ENCODE measurements at regions not wholly inside any gene's neighbourhood (a gene's known extent, or its start where the extent isn't known, plus 50 kb on each side); places are given as distances from the start of the nearest gene placed in this dataset.

DNA sequence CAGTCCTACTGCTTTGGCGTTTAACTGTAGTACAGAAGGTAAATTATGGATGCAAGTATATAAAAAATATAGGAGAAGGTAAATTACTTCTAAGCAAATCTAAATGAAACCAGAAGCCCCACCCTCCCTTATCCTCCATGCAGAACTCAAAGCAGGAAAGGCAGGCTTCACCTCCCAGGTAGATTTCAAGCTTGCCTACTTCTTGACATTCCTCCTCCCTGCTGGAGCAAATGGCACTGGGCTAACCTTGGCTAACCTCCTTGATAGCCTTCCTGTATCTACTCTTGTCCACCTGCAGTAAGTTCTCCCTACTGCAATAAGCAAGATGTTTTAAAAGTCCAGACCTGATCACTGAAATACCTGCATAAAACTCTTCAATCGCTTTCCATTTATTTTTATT is 396.0 kb downstream of the IRS2 start:
- ChIA-PET POLR2A (no interaction called here), CTCF (no interaction called here)
- Histone ChIP-seq H3K4me1 (ENCODE audit: control insufficient read depth, insufficient read depth, low read length) (no peaks in the 10 kb centered on the region), H3K4me3 (ENCODE audit: low read depth, low read length) (no peak overlapping the region), H3K36me3 (ENCODE audit: control insufficient read depth in 2 of 2, insufficient read depth in 1 of 2, low read length in 2 of 2) (no peaks in the 10 kb centered on the region), H3K9me3 (ENCODE audit: control insufficient read depth, insufficient read depth, low read depth, low read length) (no peaks in the 10 kb centered on the region), H3K27ac (ENCODE audit: extremely low read depth, low read depth, low read length) (no peak overlapping the region)
- TF ChIP-seq, protein P1, sequence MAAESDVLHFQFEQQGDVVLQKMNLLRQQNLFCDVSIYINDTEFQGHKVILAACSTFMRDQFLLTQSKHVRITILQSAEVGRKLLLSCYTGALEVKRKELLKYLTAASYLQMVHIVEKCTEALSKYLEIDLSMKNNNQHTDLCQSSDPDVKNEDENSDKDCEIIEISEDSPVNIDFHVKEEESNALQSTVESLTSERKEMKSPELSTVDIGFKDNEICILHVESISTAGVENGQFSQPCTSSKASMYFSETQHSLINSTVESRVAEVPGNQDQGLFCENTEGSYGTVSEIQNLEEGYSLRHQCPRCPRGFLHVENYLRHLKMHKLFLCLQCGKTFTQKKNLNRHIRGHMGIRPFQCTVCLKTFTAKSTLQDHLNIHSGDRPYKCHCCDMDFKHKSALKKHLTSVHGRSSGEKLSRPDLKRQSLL (tag by site-specific recombination; IDR thresholded peaks at IDR 0.05): no peak
- TF ChIP-seq, protein P2, sequence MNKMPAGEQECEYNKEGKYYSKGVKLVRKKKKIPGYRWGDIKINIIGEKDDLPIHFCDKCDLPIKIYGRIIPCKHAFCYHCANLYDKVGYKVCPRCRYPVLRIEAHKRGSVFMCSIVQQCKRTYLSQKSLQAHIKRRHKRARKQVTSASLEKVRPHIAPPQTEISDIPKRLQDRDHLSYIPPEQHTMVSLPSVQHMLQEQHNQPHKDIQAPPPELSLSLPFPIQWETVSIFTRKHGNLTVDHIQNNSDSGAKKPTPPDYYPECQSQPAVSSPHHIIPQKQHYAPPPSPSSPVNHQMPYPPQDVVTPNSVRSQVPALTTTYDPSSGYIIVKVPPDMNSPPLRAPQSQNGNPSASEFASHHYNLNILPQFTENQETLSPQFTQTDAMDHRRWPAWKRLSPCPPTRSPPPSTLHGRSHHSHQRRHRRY (tag by site-specific recombination; IDR thresholded peaks at IDR 0.05): no peak
- TF ChIP-seq HOXC10 (CRISPR knock-in tag; IDR thresholded peaks at IDR 0.05): no peak
- no peak for TF ChIP-seq TCF7L2 (IDR thresholded peaks at IDR 0.05; ENCODE audit: borderline replicate concordance, low read depth, low read length)
- TF ChIP-seq WT1 (tag by site-specific recombination; IDR thresholded peaks at IDR 0.05): no peak
- no peak for TF ChIP-seq ZBTB44 (tag by site-specific recombination; IDR thresholded peaks at IDR 0.05)
- no peak for TF ChIP-seq SCRT2 (tag by site-specific recombination; IDR thresholded peaks at IDR 0.05)
- no peak for TF ChIP-seq ZNF416 (tag by site-specific recombination; IDR thresholded peaks at IDR 0.05)
- no peak for TF ChIP-seq ZNF529 (tag by site-specific recombination; IDR thresholded peaks at IDR 0.05; ENCODE audit: insufficient replicate concordance)
- no peak for TF ChIP-seq BCL11A (tag by site-specific recombination; IDR thresholded peaks at IDR 0.05; ENCODE audit: low read depth)
- no peak for TF ChIP-seq ZNF302 (tag by site-specific recombination; IDR thresholded peaks at IDR 0.05; ENCODE audit: low read depth)
- TF ChIP-seq ZNF677 (tag by site-specific recombination; IDR thresholded peaks at IDR 0.05): no peak
- TF ChIP-seq, protein P3, sequence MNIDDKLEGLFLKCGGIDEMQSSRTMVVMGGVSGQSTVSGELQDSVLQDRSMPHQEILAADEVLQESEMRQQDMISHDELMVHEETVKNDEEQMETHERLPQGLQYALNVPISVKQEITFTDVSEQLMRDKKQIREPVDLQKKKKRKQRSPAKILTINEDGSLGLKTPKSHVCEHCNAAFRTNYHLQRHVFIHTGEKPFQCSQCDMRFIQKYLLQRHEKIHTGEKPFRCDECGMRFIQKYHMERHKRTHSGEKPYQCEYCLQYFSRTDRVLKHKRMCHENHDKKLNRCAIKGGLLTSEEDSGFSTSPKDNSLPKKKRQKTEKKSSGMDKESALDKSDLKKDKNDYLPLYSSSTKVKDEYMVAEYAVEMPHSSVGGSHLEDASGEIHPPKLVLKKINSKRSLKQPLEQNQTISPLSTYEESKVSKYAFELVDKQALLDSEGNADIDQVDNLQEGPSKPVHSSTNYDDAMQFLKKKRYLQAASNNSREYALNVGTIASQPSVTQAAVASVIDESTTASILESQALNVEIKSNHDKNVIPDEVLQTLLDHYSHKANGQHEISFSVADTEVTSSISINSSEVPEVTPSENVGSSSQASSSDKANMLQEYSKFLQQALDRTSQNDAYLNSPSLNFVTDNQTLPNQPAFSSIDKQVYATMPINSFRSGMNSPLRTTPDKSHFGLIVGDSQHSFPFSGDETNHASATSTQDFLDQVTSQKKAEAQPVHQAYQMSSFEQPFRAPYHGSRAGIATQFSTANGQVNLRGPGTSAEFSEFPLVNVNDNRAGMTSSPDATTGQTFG (tag by site-specific recombination; IDR thresholded peaks at IDR 0.05; ENCODE audit: borderline replicate concordance): no peak
- TF ChIP-seq ZNF157 (tag by site-specific recombination; IDR thresholded peaks at IDR 0.05): no peak
- no peak for TF ChIP-seq ZNF623 (tag by site-specific recombination; IDR thresholded peaks at IDR 0.05)
- TF ChIP-seq ZNF335 (tag by site-specific recombination; conservative IDR thresholded peaks at IDR 0.05): no peak

DNA sequence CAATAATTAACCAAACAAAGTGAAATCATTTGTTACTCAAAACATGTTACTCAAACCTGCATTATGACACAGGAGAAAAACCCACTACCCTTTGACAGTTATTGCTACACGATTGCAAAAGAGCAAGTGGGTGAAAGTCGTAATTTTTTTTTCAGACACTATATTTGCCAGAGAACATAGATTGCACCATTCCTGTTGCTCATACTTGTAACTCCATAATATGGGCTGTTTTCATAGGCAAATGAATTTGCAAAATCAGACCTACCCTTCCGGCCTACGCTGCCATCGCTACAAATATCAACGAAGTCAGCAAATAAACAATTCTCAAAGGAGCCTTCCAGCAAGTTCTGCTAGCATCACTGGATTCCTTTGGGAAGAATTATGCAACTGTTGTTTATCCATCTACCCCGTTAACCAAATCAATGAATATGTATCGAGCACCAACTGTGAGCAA is 396.5 kb downstream of the IRS2 start:
- Histone ChIP-seq H3K36me3 (ENCODE audit: control insufficient read depth in 2 of 2, insufficient read depth in 1 of 2, low read length in 2 of 2) (no peaks in the 10 kb centered on the region), H3K27ac (ENCODE audit: extremely low read depth, low read depth, low read length) (no peak overlapping the region), H3K9me3 (ENCODE audit: control insufficient read depth, insufficient read depth, low read depth, low read length) (no peaks in the 10 kb centered on the region), H3K4me3 (ENCODE audit: low read depth, low read length) (no peak overlapping the region), H3K4me1 (ENCODE audit: control insufficient read depth, insufficient read depth, low read length) (no peaks in the 10 kb centered on the region)
- POLR2A ChIA-PET: no interaction called here
- CTCF ChIA-PET: no interaction called here
- TF ChIP-seq ZNF776 (tag by site-specific recombination; IDR thresholded peaks at IDR 0.05; ENCODE audit: borderline replicate concordance) (no peak), ZNF391 (tag by site-specific recombination; IDR thresholded peaks at IDR 0.05; ENCODE audit: borderline replicate concordance, low read depth) (no peak), OSR2 (tag by site-specific recombination; IDR thresholded peaks at IDR 0.05) (no peak), PRDM4 (tag by site-specific recombination; IDR thresholded peaks at IDR 0.05) (no peak), ZNF560 (tag by site-specific recombination; IDR thresholded peaks at IDR 0.05; ENCODE audit: borderline replicate concordance) (no peak)
- TF ChIP-seq, protein P1 (tag by site-specific recombination; IDR thresholded peaks at IDR 0.05): no peak
- TF ChIP-seq, protein P4, sequence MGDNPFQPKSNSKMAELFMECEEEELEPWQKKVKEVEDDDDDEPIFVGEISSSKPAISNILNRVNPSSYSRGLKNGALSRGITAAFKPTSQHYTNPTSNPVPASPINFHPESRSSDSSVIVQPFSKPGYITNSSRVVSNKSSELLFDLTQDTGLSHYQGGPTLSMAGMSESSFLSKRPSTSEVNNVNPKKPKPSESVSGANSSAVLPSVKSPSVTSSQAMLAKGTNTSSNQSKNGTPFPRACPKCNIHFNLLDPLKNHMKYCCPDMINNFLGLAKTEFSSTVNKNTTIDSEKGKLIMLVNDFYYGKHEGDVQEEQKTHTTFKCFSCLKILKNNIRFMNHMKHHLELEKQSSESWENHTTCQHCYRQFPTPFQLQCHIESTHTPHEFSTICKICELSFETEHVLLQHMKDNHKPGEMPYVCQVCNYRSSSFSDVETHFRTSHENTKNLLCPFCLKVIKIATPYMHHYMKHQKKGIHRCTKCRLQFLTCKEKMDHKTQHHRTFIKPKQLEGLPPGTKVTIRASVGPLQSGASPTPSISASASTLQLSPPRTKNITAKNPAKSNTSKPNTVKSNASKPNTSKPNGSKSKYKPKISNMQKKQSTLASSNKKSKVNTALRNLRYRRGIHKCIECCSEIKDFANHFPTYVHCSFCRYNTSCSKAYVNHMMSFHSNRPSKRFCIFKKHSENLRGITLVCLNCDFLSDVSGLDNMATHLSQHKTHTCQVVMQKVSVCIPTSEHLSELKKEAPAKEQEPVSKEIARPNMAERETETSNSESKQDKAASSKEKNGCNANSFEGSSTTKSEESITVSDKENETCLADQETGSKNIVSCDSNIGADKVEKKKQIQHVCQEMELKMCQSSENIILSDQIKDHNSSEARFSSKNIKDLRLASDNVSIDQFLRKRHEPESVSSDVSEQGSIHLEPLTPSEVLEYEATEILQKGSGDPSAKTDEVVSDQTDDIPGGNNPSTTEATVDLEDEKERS (tag by site-specific recombination; IDR thresholded peaks at IDR 0.05): no peak
